Stimulated activated CD4-positive, alpha-beta T cell treated with anti-CD3 and anti-CD28 coated beads, Interleukin-15, amount 100 ng/mL, for 1 hour (primary cell): ENCODE measurements at regions not wholly inside any gene's neighbourhood (a gene's known extent, or its start where the extent isn't known, plus 50 kb on each side); places are given as distances from the start of the nearest gene placed in this dataset.

Source experiments
- DNase-seq, 2 donors: peaks; one replicate each; pipeline ENCODE4 v3.0.0-alpha.2; 2020; ENCODE audit warnings: low read depth in 1 of 2, low spot score in 1 of 2

DNA sequence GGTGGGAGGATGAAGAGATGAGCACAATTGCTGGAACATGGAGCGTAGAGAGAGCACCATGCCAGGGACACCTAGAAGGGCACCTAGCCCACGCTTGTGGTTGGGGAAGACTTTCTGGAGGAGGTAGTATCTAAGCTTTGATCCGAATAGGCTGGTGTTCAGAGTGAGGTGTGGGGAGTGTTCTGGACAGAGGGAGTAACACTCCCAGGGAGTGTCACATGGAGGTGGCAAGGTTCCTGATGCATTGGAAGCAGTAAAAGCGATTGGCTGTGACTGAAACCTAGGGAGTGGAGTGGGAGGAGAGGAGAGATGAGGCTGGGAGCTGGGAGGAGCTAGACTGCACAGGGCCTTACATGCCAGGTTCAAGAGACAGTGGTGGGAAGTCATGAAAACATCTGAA is 188.0 kb upstream of the NCAM1 start:
- no peak for DNase-seq

DNA sequence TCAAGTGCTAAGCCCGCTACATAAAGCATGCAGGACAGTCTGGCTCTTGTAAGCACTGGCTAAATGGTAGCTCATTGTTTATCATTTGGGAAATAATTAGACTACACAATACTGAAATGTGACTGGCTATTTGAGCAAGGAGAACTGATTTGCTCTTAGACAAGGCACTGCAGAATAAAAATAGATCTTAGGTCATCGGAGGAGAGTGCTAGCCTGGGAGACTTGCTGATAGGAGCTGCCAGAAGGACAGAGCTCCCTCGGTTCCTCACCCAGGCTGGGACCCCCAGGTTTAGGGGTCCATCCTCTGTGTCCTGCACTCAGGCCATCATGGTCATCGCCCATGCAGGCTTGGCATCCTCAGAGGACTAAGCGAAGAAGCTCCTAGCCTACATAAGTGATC is 184.4 kb upstream of the NCAM1 start:
- no peak for DNase-seq

DNA sequence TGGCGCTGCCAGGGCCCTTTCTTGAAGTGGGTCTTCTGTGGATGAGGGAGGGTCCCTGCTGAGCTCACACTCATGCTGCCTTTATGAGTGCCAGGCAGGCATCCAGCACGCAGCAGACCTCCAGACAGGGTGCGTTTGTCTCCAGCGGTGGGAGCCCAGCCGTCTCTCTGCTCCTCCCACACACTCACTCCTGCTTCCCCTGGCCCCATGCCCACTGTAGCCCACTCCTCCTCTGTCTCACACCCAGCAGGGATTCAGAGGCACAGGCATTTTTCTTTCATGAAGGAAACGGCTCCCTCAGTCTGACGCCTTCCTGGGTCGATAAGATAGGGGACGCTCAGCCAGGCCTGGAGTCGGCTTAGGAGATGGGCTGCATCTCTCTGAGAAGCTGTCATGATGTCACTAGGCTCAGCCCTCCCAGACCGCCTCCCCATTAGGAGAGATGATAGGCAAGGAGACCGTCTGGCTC is 183.9 kb upstream of the NCAM1 start:
- DNase-seq = no peak

DNA sequence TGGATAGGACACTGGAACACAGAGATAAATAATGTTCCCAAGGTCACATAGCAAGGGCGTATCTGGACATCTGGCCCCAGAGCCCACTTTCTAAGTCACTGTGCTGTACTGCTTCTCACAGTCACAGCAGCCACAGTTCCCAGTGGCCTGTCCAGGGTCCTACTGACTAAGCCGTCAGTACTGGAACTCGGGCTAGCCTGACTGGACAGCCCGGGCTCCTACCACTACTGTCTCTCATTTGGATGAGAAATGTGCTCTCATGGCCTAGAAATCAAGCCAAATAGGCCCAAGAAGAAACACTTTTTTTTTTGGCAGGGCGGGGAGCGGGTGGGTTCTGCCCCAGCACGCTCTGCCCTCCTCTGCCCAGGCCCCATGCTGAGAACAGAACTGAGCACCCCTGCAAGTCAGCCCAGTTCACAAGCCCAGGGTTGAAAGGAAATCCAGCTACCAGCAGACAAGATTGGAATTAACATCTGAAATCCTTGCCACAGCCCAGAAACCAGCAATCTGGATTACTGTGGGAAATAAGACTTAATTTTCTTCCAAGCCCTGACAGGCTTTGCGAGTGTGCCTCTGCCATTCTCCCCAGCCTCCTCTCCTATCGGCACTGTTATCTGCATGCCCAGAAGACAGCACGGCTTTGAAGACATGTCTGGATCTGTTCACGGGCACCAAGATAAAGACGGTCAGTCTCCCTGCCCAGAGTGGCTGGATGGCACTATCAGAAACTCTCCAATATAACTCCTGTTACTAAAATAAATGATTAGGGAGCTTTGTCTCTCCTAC is 182.9 kb upstream of the NCAM1 start:
- no peak for DNase-seq

DNA sequence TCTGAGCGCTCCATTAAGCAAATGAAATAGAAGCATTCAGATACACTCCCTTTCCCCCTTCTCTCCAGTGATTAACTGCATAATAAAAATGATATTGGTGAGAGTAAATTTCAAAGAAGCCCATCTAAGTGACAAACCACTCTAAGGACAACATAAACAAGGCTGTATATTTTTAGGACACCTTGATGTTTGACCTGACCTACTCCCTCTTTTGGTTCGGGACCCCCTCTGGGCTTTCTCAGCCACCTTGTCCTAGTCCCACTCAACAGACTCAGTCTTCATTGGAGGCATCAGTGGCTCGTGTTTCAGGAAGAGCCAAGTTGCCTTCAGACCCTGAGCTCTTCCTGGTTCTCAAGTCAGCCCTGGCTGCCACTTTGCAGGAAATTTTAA is 182.3 kb upstream of the NCAM1 start:
- no peak for DNase-seq

DNA sequence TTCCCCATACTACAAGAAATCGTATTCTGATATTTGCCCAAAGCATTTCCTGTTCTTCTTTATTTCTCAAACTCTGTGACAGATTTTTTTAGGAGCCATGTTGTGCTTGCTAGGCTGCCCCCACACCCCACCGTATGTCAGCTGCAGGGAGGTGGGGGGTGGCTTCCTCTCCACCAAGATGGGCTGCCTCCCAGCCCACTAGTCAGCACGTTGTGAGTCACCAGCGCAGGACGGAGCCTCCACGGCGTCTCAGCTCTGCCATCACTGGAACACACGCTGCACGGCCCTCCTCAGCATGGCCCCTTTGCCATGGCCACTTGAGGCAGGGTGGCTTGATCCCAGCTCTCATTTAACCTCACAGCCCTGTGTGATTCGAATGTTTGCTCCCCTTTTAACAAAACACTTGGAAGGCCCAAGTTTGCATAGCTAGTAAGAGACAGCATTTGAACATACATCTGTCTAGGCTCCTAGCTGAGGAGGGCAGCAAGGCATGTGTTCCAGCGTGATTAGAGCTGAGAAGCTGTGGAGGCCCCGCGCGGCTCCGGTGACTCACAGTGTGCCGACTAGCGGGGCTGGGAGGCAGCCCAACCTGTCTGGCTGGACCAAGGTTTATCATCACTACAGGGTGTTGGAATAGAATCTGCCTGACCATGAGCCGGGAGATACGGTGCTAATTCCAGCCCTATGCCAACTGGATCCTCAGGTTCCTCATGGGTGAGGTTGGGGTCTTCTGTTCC is 180.7 kb upstream of the NCAM1 start:
- DNase-seq = no peak

DNA sequence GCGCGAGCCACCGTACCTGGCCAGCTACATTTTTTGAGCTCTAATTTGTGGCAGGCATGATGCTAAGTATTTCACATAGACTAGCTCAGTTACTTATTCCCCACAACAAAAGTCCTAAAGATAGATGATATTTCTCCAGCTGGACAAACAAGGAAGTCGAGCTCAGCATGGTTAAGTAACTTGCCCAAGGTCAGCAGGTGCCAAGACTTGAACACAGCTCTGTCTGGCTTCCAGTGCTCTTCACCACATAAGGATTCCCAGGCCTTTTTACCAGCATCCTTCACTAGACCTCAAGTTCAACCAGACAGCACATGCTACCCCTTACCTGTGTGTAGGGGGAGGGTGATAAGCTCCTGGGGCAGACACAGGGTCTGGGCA is 177.3 kb upstream of the NCAM1 start:
- DNase-seq = no peak

DNA sequence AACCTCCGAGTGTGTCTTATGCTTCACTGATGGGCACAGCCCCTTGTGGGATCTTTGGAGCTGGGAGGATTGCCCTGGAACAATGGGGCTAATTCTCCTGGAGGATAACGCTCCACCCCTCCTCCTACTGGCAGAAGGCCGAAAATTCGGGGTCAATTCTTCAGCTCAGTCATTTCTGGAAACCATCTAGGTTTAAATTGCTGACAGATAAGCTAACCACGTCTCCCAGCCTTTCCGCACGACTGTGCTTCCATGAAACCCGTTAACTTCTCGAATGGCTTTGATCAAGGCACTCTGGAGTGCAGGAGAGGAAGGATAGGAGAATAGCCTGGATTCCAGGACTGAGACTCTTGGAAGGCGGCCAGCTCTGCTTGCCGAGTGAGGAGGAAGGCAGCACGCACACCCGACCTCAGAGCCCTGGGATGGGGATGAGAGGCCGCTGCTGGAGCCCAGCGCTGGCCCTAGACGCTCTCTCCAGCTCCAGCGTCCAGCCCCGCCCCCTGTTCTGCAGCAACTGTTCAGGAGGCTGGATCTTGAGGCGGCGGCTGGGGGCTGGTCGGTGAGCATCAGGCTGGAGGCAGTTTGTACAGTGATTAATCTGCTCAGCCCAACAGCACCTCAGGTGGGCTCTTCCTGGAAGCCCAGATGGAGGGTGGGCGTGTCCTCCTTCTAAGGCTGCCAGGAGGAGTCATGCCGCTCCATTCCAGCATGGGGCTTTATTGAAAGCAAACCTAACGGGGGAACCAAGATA is 176.7 kb upstream of the NCAM1 start:
- DNase-seq = no peak

DNA sequence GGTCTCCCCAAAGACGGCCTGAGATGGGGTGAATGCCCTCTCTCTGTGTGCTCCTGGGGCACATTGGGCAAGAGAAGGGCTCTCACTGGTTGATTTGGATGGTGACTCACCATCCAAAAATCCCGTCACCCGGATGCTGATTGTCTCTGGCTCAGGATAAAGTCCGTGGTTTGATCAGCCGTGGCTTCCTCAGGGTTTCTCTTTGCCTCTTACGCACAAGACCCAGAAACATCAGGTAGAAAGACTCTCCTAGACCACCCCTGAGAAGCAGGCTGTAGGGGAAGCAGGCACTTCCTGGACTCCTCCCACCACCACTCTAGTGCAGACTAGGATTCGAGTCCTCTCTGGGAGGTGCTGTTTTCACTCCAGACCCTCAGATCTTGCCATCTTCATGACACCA is 176.1 kb upstream of the NCAM1 start:
- no peak for DNase-seq

DNA sequence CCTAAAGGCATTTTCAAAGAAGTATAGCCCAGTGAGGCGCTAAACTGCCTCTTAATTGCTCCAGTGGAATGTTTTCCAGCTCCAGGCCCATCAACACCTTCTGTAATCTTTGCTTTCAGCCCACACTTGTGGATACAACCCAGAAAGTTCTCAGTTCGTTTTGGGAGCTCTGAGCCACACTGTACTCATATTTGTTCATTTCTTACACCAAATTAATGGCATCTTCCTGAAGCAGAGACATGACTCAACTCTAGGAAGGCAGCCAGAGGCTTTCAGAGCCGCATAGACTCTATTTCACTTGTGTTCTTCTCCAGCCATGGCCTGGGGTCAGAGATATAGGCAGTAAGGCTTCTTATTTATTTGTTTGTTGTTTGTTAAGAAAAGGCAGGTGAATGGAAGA is 175.5 kb upstream of the NCAM1 start:
- DNase-seq = no peak

DNA sequence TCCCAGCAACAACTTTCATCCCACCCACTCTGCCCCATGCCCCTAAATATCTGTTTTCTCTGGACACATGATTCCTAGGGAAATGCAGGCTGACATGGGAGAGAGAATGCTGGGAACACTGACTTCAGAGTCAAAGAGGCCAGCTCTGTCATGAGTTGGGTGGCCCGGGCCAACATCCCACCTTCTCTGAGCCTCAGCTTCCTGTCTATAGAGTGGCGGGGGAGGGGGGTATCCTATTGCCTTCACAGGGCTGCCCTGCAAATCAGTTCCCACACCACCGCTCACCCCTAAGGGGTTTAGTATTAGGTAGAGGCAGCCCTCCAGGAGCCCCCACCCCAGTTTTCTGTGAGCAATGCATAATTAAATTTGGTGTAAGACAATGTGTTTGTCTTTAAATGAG is 175.0 kb upstream of the NCAM1 start:
- no peak for DNase-seq

DNA sequence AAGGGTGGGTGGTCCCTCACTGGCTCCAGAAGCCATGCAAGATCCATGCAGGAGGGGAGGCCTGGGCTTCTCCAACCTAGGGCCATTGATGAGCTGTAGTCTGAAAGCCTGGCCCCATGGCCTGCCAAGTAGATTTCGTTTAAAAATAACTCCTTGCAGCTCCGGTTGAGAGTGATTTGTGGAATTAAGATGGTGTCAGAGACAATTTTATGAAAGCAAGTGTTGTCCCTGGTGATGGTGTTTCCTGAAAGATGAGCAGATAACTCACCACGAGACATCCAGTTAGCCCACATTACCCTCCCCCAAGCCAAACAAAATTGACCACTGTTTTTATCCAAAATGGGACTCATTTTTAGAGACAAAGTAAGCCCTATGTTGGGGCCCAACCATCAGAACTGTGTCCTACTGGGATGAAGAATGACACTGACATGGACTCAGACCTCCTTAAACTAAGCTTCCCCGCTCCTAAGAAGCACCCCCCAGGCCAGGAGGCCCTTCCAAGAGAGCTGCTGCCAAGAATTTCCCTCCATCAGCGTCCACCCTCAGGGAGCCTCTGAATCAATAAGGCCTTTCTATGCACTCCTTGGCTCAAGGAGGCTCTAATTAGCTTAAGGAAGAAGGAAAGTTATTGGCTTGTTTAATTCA is 174.2 kb upstream of the NCAM1 start:
- DNase-seq = no peak

DNA sequence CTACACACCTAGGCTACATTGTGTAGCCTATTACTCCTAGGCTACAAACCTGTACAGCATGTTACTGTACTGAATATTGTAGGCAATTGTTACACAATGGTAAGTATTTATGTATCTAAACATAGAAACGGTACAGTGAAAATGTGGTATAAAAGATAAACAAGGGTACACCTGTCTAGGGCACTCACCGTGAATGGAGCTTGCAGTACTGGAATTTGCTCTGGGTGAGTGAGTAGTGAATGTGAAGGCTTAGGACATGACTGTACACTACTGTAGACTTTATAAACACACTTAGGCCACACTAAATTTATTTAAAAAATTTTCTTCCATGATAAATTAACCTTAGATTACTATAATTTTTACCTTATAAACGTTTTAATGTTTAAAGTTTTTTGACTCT is 171.7 kb upstream of the NCAM1 start:
- no peak for DNase-seq

DNA sequence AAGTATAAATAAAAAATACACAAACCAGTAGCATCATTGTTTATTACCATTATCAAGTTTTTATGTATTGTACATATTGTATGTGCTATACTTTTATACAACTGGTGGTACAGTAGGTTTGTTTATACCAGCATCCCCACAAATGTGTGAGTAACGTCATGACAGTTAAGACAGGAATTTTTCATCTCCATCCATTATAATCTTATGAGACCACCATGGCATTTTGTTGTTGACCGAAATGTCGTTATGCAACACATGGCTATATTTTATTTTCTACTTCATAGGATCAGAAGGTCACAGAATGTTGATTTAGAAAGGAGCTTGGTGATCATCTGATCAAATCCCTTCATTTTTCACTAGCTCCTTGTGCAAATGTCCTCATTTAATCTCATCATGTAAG is 170.9 kb upstream of the NCAM1 start:
- DNase-seq = no peak

DNA sequence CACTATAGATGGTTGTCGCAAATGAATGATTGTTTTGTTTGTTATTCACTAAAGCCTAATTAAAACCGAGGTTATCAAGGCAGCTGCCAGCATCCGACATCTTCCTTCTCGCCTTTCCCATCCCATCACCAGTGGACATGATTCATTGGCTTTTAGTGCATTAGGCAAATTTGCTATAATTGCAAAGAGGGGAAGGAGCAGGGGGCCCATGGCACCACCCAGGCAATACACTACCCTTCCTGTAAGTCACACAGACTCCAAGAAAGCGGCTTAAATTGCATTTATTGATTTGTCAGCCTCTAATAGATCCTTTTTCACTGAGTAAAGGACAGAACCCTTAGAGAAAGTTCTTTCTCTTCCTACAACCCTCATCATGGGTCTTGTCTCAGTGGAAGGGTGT is 169.2 kb upstream of the NCAM1 start:
- DNase-seq = no peak

DNA sequence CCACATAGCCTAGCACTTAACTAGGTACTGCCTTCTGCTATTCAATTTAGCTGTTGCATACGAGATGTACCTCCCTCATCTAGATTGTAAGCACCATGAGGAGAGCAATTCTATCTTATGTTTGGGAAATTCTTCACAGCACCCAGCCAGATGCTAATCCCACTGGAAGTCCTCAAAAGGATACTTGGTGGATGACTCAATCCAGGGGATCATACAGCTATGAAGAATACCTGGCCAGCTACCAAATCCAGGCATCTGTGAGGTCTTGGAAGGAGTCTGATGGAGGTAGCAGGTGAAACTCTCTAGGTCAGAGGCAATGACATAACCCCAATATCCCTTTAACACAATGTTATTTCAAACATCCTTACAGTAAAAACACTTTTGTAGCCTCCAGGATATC is 167.8 kb upstream of the NCAM1 start:
- no peak for DNase-seq

DNA sequence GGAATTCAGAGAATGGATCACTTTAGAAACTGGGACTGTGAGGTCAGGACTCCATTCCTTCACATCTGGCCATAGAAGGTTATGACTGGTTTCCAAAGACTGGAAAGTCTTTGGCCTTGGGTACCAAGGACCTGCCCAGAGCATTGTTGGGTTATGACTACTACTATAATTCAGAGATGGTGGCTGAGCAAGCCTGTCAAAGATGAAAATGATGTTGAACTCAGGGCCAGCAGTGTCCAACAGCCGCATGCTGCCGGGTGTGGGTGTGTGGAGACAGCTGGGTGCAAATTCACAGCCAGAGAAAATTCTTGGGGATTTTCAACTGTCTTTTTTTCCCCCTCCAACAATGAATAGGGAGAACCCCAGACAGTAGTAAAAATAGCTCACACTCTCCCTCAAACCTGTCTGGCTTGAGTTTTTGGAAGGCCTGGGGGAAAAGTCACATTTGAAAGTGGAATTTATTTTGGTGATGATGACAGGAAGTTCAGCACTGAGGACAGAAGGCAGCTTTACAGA is 166.8 kb upstream of the NCAM1 start:
- DNase-seq = no peak

DNA sequence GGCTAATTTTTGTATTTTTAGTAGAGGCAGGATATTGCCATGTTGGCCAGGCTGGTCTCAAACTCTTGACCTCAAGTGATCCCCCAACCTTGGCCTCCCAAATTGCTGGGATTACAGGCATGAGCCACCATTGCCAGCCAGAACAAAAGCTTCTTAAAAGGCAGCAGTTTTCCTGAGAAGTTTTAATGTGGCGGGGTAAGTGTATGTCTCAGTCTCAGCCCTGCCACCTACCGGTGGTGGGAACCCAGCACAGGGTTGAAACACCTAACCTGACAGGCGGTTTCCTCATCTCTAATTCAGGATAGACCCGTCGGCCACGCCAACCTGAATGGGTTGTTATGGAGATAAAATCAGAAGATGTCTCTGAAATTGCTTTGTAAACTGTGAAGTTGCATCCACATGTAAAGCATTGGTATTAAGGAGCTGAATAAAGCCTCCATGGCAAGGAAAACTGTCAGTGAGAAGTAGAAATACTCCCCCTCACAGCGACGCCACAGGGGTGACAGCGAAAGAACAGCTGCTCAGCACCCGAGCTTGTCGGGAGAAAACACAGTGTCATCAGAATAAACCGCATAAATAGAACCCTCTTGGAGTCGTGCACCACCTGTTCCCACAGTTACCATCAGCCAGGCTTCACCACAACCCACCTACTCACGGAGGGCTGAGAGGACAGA is 165.9 kb upstream of the NCAM1 start:
- no peak for DNase-seq

DNA sequence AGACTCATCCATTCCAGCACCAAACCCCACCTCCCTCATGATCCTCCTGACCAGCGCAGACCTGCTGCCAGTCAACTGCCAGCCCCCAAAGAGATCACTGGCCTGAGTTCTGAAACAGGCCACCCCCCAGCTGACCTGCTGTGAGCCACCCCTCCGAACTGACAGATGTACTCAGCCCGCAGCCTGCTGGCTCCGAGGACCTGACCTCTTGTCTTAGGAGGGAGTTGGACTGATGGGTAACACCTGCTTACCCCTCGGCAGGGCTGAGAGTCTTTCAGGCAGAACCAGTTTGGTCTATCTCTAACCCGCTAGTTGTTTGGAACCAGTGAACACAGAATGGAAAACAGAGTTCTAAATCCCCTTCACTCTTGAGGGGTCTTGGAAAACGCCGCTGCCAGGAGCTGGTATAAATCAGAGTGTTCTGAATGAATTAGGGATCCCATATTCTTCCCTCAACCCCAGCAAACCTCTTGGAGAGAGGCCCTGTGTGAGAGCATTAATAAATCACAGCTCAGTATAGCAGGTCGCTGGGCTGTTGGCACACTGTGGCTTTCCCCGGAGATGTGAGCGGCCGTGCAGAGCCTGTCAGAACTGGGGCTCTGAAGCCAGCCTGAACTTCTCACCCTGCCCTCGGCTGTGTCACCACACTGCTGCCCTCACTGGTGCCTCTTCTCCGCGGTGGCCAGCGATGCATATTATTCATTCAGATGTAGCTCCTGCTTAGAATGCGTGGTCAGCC is 165.1 kb upstream of the NCAM1 start:
- DNase-seq = no peak

DNA sequence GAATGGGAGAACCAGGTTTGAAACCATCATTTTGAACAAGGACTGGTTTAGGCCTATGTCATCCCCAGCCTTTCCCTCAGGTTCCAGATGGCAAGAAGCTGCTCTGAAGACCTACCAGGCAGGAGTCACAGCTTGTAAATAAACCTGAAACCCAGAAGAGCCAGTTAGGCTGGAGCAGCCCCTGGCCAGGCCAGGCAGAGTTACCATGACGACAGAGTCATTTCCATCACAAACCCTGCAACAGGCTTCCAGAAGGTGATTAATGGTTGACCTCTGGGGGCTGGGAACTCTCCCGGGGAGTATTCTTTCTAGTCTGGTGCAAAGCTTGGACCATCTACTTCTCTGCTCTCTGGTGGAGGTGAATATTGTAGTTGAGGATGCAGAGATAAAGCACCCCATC is 164.1 kb upstream of the NCAM1 start:
- no peak for DNase-seq
